HepG2 (cell line): ENCODE measurements at regions not wholly inside any gene's neighbourhood (a gene's known extent, or its start where the extent isn't known, plus 50 kb on each side); places are given as distances from the start of the nearest gene placed in this dataset.
"Not testable (repeated sequence)": the region's sequence is repeated elsewhere in the genome, so short reads cannot be mapped to it uniquely, and the experiment has no call there.

Source experiments
- ATAC-seq: fragments of 200-7000 bp; cut with Tn5 transposase; 3 replicates; pipeline ENCODE4 v1.9.1; 2020; ENCODE audit warnings: mild to moderate bottlenecking, moderate library complexity
- BruUV-seq: library from RNA; stranded (reverse); fragments of 400-500 nt; replicated peaks from 2 replicates; lab custom pipeline; 2021; lab: Mats Ljungman, UMichigan
- CTCF ChIA-PET: fragments of 300-600 bp; formaldehyde crosslinking; extraction: SDS; loops from one replicate; lab custom pipeline; 2021; ENCODE audit warnings: low total read pairs, inconsistent platforms, low intra/inter-chr PET ratio; lab: Yijun Ruan, JAX
- POLR2A ChIA-PET: fragments of 350-600 bp; sonication (Branson Sonifier 250); formaldehyde crosslinking; loops from one replicate; lab custom pipeline; 2020; ENCODE audit warnings: antibody characterized with exemption, inconsistent platforms; lab: Yijun Ruan, JAX
- DNase-seq: peaks from one replicate; pipeline ENCODE4 v3.0.0-alpha.2; 2015; ENCODE audit warnings: low spot score
- FAIRE-seq: peaks from 3 replicates; lab custom pipeline; 2011; peaks lifted over from hg19 to GRCh38; lab: Jason Lieb, UNC
- H2AFZ ChIP-seq: one replicate; pipeline ENCODE4 v1.6.1; 2011; ENCODE audit warnings: low read length, inconsistent platforms
- H3K27ac ChIP-seq: fragments of 300-600 bp; 3 replicates; pipeline ENCODE4 v1.8.0; 2011; ENCODE audit warnings: mixed run types, mild to moderate bottlenecking, mixed read lengths, low read length, inconsistent platforms; ENCODE audit not compliant: insufficient read depth; ENCODE audit errors: extremely low read length
- H3K27me3 ChIP-seq, 2 experiments: fragments of 200-600 bp in 1 of 2; 2 replicates in 1 of 2; 3 replicates in 1 of 2; pipeline versions ENCODE4 v1.6.0 to v1.8.0; 2011; ENCODE audit warnings: low read length in 2 of 2, mild to moderate bottlenecking in 2 of 2, moderate library complexity in 2 of 2, inconsistent platforms in 1 of 2; ENCODE audit not compliant: insufficient read depth in 2 of 2, control insufficient read depth in 1 of 2
- H3K36me3 ChIP-seq, 2 experiments: fragments of 200-600 bp in 1 of 2; replicated peaks in 1 of 2; 2 replicates in 1 of 2; 3 replicates in 1 of 2; pipeline versions ENCODE4 v1.5.1 to v1.8.0; 2011; ENCODE audit warnings: low read length in 2 of 2, inconsistent platforms in 1 of 2; ENCODE audit not compliant: insufficient read depth in 2 of 2, control insufficient read depth in 1 of 2
- H3K4me1 ChIP-seq: 2 replicates; pipeline ENCODE4 v1.5.1; 2012; ENCODE audit warnings: low read length, inconsistent platforms; ENCODE audit not compliant: insufficient read depth
- H3K4me2 ChIP-seq: 2 replicates; pipeline ENCODE4 v1.6.0; 2011; ENCODE audit warnings: low read depth, low read length, inconsistent platforms
- H3K4me3 ChIP-seq, 3 experiments: fragments of 200-600 bp in 1 of 3; sonication (generic), shearing (Covaris generic) in 1 of 3; replicated peaks in 1 of 3; 2 replicates each; pipeline ENCODE4 v1.5.1; 2011 to 2016; ENCODE audit warnings: low read length in 3 of 3, inconsistent platforms in 2 of 3, low read depth in 2 of 3, mild to moderate bottlenecking in 2 of 3, control low read depth in 1 of 3, mixed read lengths in 1 of 3; ENCODE audit not compliant: insufficient read depth in 1 of 3
- H3K79me2 ChIP-seq: one replicate; pipeline ENCODE4 v1.6.1; 2011; ENCODE audit warnings: low read length, inconsistent platforms; ENCODE audit not compliant: insufficient read depth
- H3K9ac ChIP-seq: 2 replicates; pipeline ENCODE4 v1.6.0; 2011; ENCODE audit warnings: mild to moderate bottlenecking, low read depth, low read length, inconsistent platforms; ENCODE audit not compliant: insufficient read depth
- H3K9me3 ChIP-seq: 2 replicates; pipeline ENCODE4 v1.5.1; 2012; ENCODE audit warnings: mild to moderate bottlenecking, low read length
- H4K20me1 ChIP-seq: 2 replicates; pipeline ENCODE4 v1.6.0; 2011; ENCODE audit warnings: inconsistent platforms, mild to moderate bottlenecking, low read length, moderate library complexity; ENCODE audit not compliant: insufficient read depth
- ATF2 ChIP-seq: sonication (generic); formaldehyde crosslinking; IDR thresholded peaks from 2 replicates; pipeline ENCODE4 v1.4.0; 2020; ENCODE audit warnings: missing genetic modification reagents
- FOXM1 ChIP-seq: sonication (generic); formaldehyde crosslinking; IDR thresholded peaks from 2 replicates; pipeline ENCODE4 v1.5.0; 2020; ENCODE audit warnings: missing genetic modification reagents
- MBD4 ChIP-seq: IDR thresholded peaks from 2 replicates; pipeline ENCODE4 v1.6.1; 2012; ENCODE audit warnings: low read length, inconsistent platforms, borderline replicate concordance
- NKX3-1 ChIP-seq: sonication (generic); formaldehyde crosslinking; IDR thresholded peaks from 2 replicates; pipeline ENCODE4 v1.5.0; 2020; ENCODE audit warnings: missing genetic modification reagents
- PAXIP1 ChIP-seq: sonication (generic); formaldehyde crosslinking; conservative IDR thresholded peaks from 2 replicates; pipeline ENCODE4 v1.4.0; 2020; ENCODE audit warnings: mild to moderate bottlenecking, missing genetic modification reagents, moderate library complexity
- PRDM4 ChIP-seq: sonication (generic); formaldehyde crosslinking; IDR thresholded peaks from 2 replicates; pipeline ENCODE4 v1.9.0; 2021; ENCODE audit warnings: missing genetic modification reagents, borderline replicate concordance
- RBFOX2 ChIP-seq: fragments of 200-400 bp; formaldehyde crosslinking; IDR thresholded peaks from 2 replicates; pipeline ENCODE4 v1.6.1; 2017; ENCODE audit warnings: low read depth, mild to moderate bottlenecking, low read length
- RBM39 ChIP-seq: fragments of 200-400 bp; formaldehyde crosslinking; IDR thresholded peaks from one replicate; pipeline ENCODE4 v1.6.1; 2018; ENCODE audit warnings: antibody characterized with exemption, mild to moderate bottlenecking, low read depth, low read length; ENCODE audit not compliant: poor library complexity, severe bottlenecking
- SNAPC2 ChIP-seq: sonication (generic); formaldehyde crosslinking; IDR thresholded peaks from 2 replicates; pipeline ENCODE4 v1.8.1; 2022; ENCODE audit warnings: mild to moderate bottlenecking, missing genetic modification reagents
- ZNF598 ChIP-seq: sonication (generic); formaldehyde crosslinking; IDR thresholded peaks from 2 replicates; pipeline ENCODE4 v1.5.1; 2020; ENCODE audit warnings: mild to moderate bottlenecking, missing genetic modification reagents, borderline replicate concordance
- ZNF792 ChIP-seq: IDR thresholded peaks from 2 replicates; pipeline ENCODE4 v1.6.1; 2016
- WGBS: methylation state at CpG from one replicate; pipeline ENCODE4 v1.1.6; 2017; ENCODE audit warnings: low lambda C conversion rate; 5-methylcytosine and 5-hydroxymethylcytosine counted together
- in situ Hi-C: cut with HindIII; loops from 2 replicates; pipeline ENCODE4 v1.10.0; 2017; ENCODE audit warnings: low pct_unique_long_range_greater_than_20kb; ENCODE audit not compliant: extremely low pct_ligation_motif_present
- intact Hi-C: fragments of 100-400 bp; cut with micrococcal nuclease; formaldehyde crosslinking; loops from one replicate; pipeline ENCODE4 v1.10.0; 2022; ENCODE audit not compliant: unreplicated experiment

DNA sequence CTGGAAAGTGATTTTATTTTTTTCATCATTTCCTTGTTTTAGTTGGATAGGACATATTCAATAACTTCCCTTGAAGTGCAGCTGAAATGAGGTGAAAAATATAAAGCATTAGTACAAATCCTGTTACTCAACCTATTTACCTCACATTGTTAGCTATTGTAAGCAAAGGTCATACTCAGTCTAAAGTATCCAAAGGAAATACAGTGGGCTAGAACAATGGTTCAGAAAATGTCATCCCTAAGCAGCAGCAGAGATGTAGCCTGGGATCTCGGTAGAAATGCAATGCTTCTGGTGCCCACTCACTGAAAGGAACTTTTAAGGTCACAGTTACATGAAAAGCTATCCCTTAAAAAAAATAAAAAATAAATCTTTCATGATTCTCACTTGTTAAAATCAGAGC lies 300.6 kb downstream of the PPP4R3C start (continued):
- no peak for TF ChIP-seq ATF2
- no peak for TF ChIP-seq MBD4
- TF ChIP-seq ZNF792, result no peak
- TF ChIP-seq SNAPC2, result no peak
- TF ChIP-seq FOXM1 (CRISPR knock-in tag), result no peak
- no peak for TF ChIP-seq NKX3-1 (CRISPR knock-in tag)

DNA sequence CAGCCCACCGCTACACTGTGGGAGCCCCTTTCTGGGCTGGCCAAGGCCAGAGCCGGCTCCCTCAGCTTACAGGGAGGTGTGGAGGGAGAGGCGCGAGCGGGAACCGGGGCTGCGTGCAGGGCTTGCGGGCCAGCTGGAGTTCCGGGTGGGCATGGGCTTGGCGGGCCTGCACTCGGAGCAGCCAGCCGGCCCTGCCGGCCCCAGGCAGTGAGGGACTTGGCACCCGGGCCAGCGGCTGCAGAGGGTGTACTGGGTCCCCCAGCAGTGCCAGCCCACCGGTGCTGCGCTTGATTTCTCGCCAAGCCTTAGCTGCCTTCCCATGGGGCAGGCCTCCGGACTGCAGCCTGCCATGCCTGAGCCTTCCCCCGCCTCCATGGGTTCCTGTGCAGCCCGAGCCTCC lies 306.2 kb downstream of the PPP4R3C start:
- H3K9ac ChIP-seq, ATAC-seq, BruUV-seq, in situ Hi-C loops, POLR2A ChIA-PET, H3K36me3 ChIP-seq, H3K27ac ChIP-seq, H3K79me2 ChIP-seq, DNase-seq, CTCF ChIA-PET, intact Hi-C loops, H3K4me2 ChIP-seq, H3K4me1 ChIP-seq, H2AFZ ChIP-seq, H3K4me3 ChIP-seq, H3K27me3 ChIP-seq, FAIRE-seq, H3K9me3 ChIP-seq, H4K20me1 ChIP-seq: not testable (repeated sequence)
- WGBS, result no CpG with 5 or more reads among the region's 21 CpGs

GRCh38 chrX:27136325-27136724 lies 326.8 kb downstream of the PPP4R3C start:
- CTCF ChIA-PET, result no interaction called here
- Histone ChIP-seq H3K9ac (no peak overlapping the region), H4K20me1 (no peaks in the 10 kb centered on the region), H3K79me2 (no peaks in the 10 kb centered on the region), H2AFZ (no peak overlapping the region), H3K27ac (no peak overlapping the region), H3K36me3 (no peaks in the 10 kb centered on the region), H3K27me3 (no peaks in the 10 kb centered on the region), H3K4me3 (no peak overlapping the region), H3K9me3 (no peaks in the 10 kb centered on the region), H3K4me1 (no peaks in the 10 kb centered on the region), H3K4me2 (no peak overlapping the region)
- intact Hi-C loops (no loop called here), in situ Hi-C loops (no loop called here)
- no peak for DNase-seq
- FAIRE-seq, result no peak
- BruUV-seq, result no TSS peak
- no peak for ATAC-seq
- POLR2A ChIA-PET, result no interaction called here
- 8% methylated on average over 1 of the region's 1 CpG for WGBS
- TF ChIP-seq PRDM4 (CRISPR knock-in tag) (no peak), RBM39 (no peak), ZNF598 (CRISPR knock-in tag) (no peak), RBFOX2 (no peak), PAXIP1 (no peak)
